Gastrocnemius medialis (tissue), 4 donors: ENCODE measurements at regions not wholly inside any gene's neighbourhood (a gene's known extent, or its start where the extent isn't known, plus 50 kb on each side); places are given as distances from the start of the nearest gene placed in this dataset.

Experiments used
- POLR2A ChIP-seq, 2 donors: fragments of 450-650 bp; IDR thresholded peaks; one replicate each; pipeline ENCODE4 v1.6.1; 2017; ENCODE audit warnings: antibody characterized with exemption in 2 of 2, mild to moderate bottlenecking in 2 of 2, moderate library complexity in 2 of 2
- TF ChIP-seq, protein P1 (sequence below), 5 experiments: fragments of 450-650 bp in 3 of 5; fragments of 200-600 bp in 2 of 5; sonication (generic) in 2 of 5; IDR thresholded peaks in 4 of 5; conservative IDR thresholded peaks in 1 of 5; 1 replicate in 4 of 5; 2 replicates in 1 of 5; pipeline ENCODE4 v1.5.1; 2016 to 2019; ENCODE audit warnings: antibody characterized with exemption in 5 of 5, mild to moderate bottlenecking in 3 of 5, moderate library complexity in 3 of 5

DNA sequence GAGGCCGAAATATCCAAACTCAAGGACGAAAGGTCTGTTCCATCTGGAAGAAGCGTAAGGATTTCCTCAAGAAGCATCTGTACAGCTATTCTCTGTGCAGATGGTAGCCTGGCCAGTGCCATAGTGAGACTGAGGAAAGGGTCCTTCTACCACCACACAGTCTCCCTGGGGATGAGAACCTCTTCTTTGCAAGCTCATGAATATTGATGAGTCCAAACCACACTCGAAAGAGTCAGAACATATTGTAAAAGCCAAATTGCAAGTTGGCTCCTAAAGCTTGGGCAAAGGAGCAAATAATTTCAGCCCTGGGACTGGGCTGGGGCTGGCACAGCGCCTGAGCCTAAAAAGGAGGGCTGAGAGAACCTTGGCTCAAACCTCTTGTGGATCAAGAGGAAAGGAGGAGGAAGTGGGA is 66.1 kb upstream of the PIP4K2A start:
- TF ChIP-seq, protein P1, sequence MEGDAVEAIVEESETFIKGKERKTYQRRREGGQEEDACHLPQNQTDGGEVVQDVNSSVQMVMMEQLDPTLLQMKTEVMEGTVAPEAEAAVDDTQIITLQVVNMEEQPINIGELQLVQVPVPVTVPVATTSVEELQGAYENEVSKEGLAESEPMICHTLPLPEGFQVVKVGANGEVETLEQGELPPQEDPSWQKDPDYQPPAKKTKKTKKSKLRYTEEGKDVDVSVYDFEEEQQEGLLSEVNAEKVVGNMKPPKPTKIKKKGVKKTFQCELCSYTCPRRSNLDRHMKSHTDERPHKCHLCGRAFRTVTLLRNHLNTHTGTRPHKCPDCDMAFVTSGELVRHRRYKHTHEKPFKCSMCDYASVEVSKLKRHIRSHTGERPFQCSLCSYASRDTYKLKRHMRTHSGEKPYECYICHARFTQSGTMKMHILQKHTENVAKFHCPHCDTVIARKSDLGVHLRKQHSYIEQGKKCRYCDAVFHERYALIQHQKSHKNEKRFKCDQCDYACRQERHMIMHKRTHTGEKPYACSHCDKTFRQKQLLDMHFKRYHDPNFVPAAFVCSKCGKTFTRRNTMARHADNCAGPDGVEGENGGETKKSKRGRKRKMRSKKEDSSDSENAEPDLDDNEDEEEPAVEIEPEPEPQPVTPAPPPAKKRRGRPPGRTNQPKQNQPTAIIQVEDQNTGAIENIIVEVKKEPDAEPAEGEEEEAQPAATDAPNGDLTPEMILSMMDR (IDR thresholded peaks at IDR 0.05 in 4 of 5, conservative IDR thresholded peaks at IDR 0.05 in 1 of 5), result no peak
- TF ChIP-seq POLR2A (IDR thresholded peaks at IDR 0.05), result no peak
